NCI-H2171 treated with DMSO at 0.1 percent for 48 hours (cell line): ENCODE measurements at regions not wholly inside any gene's neighbourhood (a gene's known extent, or its start where the extent isn't known, plus 50 kb on each side); places are given as distances from the start of the nearest gene placed in this dataset.

Source experiments
- DNase-seq: peaks from one replicate; lab custom pipeline; 2025; lab: John Stamatoyannopoulos, UW

DNA sequence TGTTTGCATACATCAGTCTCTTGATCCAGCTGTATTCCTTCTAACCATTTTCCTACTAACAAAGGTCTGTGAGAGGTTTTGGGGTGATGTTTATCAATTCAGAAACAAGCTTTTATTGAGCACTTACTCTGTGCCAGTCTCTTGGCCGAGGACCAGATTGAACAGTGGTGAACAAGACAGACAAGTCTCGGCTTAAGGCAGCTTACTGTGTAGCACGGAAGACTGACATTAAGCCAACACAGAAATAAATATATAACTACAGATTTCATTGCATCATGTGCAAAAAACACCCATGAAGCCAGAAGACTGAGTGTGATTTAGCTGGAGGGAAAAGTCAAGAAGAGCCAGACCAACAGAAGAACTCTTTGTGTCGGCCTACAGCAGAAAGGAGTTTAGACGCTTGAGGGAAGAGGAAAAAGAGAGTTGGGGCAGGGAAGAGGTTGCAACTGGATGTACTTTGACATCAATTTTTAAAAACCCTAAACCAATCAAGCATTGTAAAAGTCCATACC lies 549.6 kb upstream of the CITED2 start:
- DNase-seq, result no peak

DNA sequence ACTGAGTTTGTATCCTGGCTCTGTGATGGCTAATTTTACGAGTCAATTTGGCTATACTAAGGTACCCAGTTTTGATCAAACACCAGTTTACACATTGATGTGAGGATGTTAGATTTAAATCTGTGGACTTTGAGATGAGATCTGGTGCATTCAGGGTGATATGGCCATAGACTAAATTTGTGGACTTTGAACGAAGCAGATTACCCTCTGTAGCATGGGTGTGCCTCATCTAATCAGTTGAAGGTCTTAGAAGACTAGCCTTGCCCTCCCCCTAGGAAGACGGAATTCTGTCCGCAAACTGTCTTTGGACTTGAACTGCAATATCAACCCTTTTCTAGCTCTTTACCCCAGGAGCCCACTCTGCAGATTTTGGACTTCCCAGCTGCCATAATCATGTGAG lies 547.8 kb upstream of the CITED2 start:
- DNase-seq, result no peak

DNA sequence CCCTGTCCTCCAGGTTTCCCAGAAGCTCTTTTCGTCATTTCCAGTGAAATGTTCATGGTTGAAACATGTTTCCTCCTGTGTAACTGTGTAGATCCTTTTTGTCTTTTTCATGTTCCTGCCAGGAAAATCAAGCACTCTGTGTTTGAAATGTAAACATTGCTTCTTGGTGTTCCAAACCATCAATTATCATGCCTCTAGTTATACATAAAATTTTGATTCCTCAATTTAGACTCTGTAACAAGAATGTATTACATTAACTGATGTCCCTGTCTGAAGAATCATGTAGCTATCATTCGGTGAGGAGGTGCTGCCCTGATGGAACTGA lies 546.3 kb upstream of the CITED2 start:
- DNase-seq, result no peak

DNA sequence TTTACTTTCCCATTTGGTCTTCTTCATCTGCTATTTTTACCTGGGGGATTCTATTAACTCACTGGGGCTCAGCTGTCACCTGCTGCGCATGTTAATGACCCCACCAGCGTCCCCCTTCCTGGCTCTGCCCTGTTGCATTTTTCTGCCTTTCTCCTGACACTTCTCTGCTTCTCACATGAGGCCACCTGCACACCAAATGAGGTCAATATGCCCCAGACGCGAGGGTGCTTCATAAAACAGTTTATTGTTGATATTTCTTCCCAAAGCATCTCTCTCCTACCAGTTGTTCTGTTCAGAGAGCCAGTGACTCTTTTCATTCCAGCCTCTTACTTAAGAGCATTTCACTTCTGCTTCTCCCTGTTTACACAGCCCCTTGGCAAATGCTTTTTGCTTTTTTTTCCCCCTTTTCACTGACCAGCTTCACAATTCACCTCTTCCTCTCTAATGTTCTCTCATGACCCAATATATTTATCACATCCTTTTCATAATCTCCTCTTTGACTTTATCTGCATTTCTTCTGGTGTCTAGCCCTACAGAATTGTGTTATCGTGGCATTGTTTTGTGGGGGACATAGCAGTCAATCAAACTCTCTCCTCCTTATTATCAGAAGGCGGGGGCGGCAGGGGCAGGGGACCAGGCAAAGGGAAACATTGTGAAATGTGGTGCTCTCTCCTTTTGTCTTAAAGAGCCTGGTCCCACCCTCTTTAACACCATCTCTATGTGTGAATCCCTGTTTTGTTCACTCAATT lies 545.8 kb upstream of the CITED2 start:
- DNase-seq, result peak; percentile 21

DNA sequence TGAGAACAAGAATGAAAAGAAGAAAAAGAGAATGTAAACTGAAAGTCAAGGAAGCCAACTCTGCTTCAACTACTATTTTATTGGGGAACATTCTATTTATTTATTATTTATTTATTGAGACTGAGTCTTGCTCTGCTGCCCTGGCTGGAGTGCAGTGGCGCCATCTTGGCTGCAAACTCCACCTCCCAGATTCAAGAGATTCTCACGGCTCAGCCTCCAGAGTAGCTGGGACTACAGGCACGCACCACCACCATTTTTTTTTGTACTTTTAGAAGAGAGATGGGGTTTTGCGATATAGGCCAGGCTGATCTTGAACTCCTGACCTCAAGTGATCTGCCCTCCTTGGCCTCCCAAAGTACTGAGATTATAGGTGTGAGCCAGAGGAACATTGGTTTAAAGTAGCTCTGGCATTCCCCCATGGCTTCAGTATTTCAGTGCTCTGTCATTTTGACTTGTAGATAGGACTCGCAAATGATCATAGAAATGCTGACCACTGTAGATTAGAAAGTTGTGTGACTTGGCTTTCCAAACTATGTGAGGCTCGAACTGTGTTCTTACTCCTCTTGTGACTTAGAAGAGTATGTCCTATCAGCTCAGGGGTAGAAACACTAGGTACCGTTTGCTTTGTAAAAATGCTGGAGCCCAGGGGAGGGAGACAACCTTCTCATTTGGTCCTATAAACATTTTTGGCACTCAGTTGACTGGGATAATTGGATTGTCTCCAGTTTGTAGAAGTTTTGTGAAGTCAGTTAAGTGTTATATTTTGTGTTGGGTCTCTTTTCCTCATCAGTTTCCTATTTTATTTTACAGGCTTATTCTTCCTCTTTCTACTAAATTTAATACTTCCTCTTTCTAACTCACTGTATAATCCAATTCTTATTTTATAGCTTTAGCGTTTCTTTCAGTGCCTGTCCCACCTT lies 544.9 kb upstream of the CITED2 start:
- DNase-seq, result no peak

DNA sequence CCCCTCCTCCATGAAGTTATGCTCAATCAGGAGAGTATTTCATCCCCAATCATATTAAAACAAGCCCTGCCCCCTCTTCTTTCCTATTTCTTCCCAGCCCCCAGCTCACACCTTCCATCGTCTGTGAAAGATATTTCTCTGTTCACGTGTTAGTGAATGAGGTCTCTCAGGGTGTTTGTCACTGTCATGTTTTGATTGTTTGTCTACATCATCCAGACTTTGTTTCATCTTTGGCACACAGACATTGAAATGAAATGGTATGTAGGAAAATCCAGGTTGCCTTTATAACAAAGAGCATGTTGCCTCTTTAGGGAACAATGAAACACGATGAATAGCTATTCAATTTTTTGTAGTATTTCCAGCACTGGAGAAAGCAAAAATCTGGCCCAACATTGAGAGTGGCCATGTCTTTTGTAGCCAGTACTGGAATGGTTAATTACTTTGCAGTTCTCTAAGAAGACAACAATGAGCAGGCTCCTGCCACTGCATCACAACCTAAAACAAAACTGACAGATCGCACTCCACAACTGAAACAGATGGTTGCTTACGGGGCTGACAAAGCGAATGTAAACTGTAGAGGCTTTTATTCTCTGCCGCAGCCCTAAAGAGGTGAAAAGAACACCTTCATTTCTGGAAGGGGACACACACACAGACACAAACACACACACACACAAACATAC lies 543.6 kb upstream of the CITED2 start:
- peak; percentile 91 for DNase-seq

DNA sequence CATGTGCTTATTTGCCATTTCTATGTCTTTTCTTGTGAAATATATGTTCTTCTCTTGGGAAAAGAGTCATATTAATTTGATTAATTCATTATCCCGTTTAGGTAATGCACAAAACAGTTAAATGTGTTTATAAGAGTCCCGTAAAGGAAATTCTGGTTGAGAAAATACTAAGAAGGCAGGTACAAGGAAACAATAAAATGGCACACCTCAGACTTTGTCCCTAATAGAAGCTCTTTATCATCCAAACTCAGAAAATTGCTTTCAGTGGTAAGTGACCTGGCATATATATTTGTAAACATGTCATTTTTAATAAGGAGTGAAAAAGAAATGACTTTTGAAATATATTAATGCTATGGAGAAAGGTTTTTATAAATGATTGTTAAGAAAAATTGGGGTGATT lies 540.5 kb upstream of the CITED2 start:
- DNase-seq, result no peak

DNA sequence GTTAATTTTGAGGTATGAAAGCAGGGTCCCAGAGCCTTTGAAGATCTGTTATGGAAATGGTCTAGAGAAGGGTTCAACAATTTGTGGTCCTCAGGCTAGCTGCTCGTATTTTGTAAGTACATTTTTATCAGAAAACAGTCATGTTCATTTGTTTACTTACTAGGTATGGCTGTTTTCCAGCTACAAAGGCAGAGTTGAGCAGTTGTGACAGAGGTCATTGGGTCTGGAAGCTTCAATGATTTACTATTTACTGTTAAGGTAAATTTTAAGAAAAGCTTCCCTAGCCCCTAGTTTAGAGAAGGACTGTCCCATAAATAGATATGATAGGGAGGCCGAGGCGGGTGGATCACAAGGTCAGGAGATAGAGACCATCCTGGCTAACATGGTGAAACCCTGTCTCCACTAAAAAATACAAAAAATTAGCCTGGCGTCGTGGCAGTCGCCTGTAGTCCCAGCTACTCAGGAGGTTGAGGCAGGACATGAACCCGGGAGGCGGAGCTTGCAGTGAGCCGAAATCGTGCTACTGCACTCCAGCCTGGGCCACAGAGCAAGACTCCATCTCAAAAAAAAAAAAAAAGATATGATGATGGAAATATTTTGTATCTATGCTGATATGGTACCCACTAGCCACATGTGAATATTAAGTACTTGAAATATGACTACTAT lies 538.4 kb upstream of the CITED2 start:
- no peak for DNase-seq

DNA sequence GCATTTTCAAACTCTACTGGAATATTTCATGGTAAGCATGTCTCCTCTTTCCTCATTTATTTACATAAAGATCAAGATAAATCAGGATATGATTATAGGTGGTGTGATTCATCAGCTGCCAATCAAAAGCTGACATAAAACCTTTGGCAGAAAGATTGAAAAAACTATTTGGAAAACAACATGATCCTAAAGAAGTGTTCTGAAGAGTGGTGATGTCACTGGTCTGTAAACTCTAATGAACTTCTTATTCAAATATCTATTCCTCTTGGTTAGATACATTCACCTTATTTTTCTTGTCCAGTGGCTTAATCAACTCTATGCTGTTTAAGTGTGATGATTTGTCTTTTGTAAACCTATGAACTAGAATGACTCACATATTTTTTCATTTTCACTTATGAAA lies 535.5 kb upstream of the CITED2 start:
- no peak for DNase-seq

DNA sequence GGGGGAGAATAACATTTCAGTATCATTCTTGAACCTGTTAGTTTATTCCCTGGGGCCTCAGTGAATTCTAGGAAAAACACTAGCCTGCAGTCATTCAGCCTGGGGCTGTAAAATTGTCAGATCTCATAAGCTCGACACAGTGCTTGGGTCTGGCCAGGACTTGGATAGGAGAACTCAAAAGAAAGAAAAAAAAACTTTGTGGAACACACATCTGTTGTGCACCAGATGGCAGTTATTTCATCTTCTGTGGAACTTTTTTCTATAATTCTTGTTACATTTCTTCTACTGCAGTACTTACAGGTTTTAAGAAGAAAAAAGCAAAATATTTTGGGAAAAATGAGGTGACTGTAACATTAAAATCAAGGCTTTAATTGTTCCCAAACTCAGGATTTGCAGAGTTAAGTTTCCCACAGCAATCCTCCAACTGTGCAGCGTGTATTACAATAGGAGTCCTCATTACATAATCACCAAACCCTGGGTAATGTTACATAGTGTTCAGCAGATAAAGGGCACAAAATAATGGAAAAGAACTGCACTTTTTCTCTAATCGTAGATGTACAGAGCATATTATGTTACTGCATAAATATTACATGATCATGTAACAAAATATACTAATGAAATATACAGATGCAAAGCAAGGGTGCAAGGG lies 531.1 kb upstream of the CITED2 start:
- DNase-seq, result peak; percentile 97

DNA sequence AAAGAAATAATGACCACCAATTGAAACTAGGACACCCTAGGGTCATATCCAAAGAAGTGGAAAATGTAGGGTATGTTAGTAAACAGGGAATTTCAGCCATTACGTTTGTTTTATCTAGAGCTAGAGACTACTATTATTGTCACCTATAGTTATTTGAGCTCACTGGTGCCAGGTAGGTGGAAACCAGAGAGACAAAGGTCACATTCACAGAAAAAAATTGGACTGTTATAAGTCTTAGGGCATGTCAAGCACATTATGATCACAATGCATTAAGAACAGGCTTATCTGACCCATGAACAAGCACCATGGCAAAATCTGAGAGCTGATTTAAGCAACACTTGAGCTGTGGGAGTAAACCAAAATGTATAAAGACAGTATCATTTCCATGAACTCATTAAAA lies 530.1 kb upstream of the CITED2 start:
- DNase-seq, result peak; percentile 16

DNA sequence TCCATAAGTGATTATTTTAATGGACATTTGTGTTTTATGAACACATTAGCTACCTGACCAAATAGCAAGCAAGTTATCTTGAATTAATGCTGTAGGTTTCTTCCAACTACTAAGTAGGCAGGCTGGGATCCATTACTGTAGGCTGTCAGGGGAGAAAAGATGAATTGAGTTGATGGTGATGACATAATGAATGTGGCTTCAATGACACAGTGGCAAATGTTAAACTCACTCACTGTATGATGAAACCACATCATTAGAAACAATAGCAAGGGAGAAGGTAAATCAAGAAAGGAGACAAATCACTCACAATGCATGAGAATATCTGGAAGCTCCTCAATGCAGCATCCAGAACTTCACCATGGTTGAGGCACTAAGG lies 529.7 kb upstream of the CITED2 start:
- no peak for DNase-seq

DNA sequence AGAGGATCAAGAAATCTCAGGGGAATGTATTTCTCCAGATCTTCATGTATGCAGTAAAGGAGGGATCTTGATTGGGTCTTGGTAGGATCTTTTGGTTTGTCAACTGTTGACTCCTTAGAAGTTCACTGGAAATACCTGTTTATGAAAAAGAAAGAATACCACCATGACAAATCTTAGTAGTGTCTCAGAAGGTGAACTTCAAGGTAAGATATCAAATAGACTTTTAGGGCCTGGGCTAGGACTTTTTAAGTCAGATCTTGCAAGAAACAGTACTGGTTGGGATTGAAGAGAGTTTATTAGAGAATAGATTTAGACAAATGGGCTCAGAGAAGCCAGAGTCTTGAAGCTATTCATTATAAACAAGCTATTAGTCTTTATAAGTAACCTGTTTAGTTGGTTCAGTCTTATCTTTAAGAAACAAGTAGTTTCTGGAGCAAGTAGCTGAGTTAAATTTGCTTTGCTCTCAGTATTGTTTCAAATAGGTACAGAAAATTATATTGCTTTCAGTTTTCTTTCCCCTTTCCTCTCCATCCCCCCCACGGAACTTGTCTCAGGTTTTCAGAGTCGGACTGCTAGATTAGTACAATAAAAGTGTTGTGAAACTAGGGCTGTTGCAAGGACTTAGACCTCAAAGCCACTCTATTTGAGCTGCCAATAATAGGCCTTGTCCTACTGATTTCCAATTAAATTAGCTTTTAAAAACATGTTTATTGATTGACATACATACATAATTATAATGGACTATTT lies 529.1 kb upstream of the CITED2 start:
- DNase-seq, result no peak

DNA sequence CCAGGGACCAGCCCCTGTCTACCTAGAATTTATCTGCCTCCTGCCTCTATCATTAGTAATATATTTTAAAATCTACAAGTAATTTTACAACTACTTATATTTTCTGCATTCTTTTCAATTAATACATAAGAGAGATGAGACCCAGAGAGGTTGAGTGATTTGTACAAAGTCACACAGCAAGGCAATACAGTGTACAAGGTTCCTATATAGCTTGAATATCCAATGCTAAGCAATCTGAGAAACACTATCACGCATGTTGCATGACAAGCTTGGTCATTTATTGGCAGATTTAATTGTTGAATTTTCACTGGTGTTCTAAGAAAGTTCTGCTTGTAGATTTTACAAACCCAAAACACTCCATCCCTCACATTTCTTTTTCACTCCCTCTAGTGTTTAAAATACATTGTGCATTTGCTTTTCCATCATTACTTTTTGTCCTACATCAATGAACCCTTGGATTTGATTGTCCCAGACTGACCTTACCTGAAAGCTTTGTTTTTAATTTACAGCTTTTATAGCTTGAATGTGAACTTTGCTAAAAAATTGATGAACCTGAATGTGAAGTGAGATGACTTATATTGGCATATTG lies 520.9 kb upstream of the CITED2 start:
- DNase-seq, result no peak

DNA sequence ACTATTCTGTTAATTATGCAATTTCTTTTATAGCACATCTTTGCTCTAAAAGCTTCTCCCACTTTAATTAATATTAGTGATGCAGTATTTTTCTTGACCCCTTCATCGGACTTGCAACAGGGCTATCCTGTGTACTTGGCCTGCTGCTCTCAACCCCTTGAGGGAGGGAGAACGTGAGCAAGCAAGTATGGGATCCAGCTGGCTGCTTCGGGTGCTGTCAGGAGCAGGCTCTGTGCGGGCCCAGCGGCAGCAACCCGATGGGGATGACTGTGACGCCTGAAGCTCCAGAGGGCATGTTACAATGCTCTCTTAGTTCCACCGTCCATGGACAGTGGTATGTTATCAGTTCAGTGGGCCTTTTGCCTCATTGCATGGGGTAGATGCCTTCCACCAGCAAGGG lies 519.8 kb upstream of the CITED2 start:
- no peak for DNase-seq

DNA sequence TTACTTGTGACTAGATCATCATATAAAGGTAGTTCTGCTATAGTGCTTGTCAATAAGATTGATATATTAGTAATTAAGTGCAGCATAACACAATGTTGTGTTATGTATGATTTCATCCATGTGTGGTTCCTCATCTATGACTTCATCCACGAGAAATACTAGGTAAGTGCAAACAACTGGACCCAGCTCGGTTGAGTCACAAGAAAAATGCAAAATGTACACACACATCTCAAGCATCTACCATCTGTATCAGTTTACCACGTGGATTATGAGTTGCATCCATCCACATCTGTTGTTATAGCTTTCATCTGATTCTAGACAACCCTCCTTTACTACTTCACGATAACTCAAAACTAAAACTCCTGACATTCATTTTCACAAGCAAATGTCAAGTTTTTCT lies 517.0 kb upstream of the CITED2 start:
- peak; percentile 62 for DNase-seq

DNA sequence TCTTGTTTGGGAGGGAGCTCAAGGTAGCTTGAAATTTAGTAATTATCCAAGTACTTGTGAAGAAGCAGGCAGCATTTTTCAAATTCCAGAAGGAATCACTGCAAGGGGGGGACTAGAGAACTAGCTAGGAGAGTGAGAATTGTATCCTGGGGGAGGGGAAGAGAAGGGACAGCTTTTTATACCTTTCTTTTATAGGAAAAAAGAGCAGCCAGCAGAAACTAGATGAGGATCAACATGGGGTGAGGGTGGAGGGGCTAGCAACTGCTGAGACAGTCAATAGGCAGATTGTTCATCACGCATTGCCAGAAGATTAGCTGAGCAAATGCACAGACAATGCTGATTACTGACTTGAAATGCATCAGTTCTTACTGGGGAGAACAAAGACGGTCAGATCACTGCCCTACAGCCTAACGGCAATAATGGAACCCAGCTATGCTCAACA lies 514.3 kb upstream of the CITED2 start:
- DNase-seq, result peak; percentile 10

DNA sequence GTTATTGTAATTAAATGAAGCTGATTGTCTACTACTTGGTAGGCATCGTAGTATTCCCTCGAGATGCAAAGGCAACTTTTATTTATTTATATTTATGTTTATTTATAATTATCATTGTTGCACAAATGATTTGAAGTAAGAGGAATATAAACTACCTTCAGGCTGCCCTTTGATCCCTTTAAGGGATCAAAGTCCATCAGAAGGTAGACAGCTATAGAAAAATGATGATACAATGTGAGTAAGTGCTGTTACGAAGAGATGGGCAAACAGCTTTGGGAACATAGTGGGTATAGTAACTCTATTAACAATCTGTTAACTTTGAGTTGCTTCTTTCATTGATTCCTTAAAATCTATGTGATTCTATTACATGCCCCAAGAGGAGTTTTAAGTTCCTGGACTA lies 512.8 kb upstream of the CITED2 start:
- DNase-seq, result no peak

DNA sequence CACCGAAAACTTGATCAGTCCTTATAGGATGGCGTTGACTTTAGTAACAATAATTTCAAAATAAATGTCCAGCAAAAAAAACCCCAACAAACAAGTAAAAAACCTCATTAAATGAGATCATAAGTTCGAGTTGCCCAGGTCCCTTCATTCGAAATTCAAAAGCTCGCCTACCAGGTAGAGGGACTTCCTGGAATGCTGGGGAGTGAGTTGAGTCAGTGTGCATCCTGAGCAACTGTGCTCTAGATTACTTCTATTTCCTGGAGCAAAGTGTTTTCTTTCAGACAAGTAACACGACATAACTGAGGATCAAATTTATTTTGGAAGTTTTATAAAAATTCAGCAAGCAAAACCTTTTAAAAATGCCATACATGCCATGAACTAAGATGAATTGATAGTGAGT lies 511.9 kb upstream of the CITED2 start:
- no peak for DNase-seq

DNA sequence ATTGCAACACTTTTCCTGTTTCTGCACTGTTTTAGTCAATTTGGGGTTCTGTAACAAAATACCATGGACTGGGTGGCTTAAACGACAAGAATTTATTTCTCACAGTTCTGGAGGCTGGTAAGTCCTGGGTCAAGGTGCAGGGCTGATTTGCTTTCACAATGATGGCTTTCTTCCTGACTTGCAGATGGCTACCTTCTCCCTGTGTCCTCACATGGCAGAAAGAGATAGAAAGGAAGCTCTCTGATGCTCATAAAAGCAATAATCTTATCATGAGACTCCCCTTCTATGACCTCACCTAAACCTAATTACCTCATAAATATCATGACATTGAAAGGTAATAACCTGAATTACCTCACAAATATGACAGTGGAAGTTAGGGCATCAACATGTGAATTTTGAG lies 511.5 kb upstream of the CITED2 start:
- no peak for DNase-seq

DNA sequence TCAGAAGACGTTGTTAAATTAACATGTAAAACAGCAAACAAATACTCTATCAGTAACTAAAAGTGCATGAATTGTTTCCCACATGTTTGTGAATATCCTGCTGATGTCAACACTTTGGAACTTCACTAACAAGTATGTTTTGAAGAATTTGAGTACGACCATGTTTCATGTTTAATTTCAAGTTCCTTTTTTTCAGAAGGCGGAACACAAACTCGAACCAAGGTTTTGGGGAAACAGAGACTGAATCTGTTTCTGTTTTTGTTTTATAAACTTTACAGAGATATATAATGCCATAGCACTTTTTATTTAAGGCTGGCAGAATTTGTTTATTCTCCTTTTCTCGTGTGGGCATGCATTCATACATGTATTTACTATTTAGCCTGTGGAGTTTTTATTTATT lies 509.3 kb upstream of the CITED2 start:
- DNase-seq, result no peak
